HEK293 (cell line): ENCODE measurements at regions not wholly inside any gene's neighbourhood (a gene's known extent, or its start where the extent isn't known, plus 50 kb on each side); places are given as distances from the start of the nearest gene placed in this dataset.
A peak's percentile ranks its signal among the peaks of the same experiment; 100 is the strongest.

Experiments
- CTCF ChIP-seq: fragments of 450-650 bp; formaldehyde crosslinking; IDR thresholded peaks from 2 replicates; pipeline ENCODE4 v1.5.1; 2016; ENCODE audit warnings: missing biosample characterization, missing genetic modification characterization
- GLI4 ChIP-seq: fragments of 450-650 bp; formaldehyde crosslinking; IDR thresholded peaks from 2 replicates; pipeline ENCODE4 v1.5.1; 2016; ENCODE audit warnings: missing biosample characterization, missing genetic modification characterization
- GLIS1 ChIP-seq: fragments of 450-650 bp; formaldehyde crosslinking; IDR thresholded peaks from 2 replicates; pipeline ENCODE4 v1.5.1; 2016; ENCODE audit warnings: missing biosample characterization, missing genetic modification characterization
- PATZ1 ChIP-seq: fragments of 450-650 bp; formaldehyde crosslinking; IDR thresholded peaks from 2 replicates; pipeline ENCODE4 v1.5.1; 2016; ENCODE audit warnings: missing biosample characterization, missing genetic modification characterization
- PRDM4 ChIP-seq: fragments of 450-650 bp; formaldehyde crosslinking; IDR thresholded peaks from 2 replicates; pipeline ENCODE4 v1.5.1; 2017; ENCODE audit warnings: missing biosample characterization, missing genetic modification characterization
- SALL2 ChIP-seq: fragments of 450-650 bp; formaldehyde crosslinking; IDR thresholded peaks from 2 replicates; pipeline ENCODE4 v1.5.0; 2017; ENCODE audit warnings: missing biosample characterization, mild to moderate bottlenecking, missing genetic modification characterization, borderline replicate concordance
- SCRT2 ChIP-seq: fragments of 450-650 bp; formaldehyde crosslinking; IDR thresholded peaks from 2 replicates; pipeline ENCODE4 v1.5.1; 2016; ENCODE audit warnings: missing biosample characterization, missing genetic modification characterization
- ZBTB1 ChIP-seq: fragments of 450-650 bp; formaldehyde crosslinking; IDR thresholded peaks from 2 replicates; pipeline ENCODE4 v1.5.1; 2016; ENCODE audit warnings: missing biosample characterization, missing genetic modification characterization
- ZBTB49 ChIP-seq: fragments of 450-650 bp; formaldehyde crosslinking; IDR thresholded peaks from 2 replicates; pipeline ENCODE4 v1.5.1; 2016; ENCODE audit warnings: missing biosample characterization, missing genetic modification characterization, low read depth
- ZBTB6 ChIP-seq: fragments of 450-650 bp; formaldehyde crosslinking; IDR thresholded peaks from 2 replicates; pipeline ENCODE4 v1.5.1; 2017; ENCODE audit warnings: missing biosample characterization, missing genetic modification characterization
- ZNF155 ChIP-seq: fragments of 450-650 bp; formaldehyde crosslinking; IDR thresholded peaks from 2 replicates; pipeline ENCODE4 v1.5.1; 2016; ENCODE audit warnings: missing biosample characterization, missing genetic modification characterization
- ZNF19 ChIP-seq: fragments of 450-650 bp; formaldehyde crosslinking; IDR thresholded peaks from 2 replicates; pipeline ENCODE4; 2016; ENCODE audit warnings: missing biosample characterization, missing genetic modification characterization, low read depth
- ZNF341 ChIP-seq: fragments of 450-650 bp; formaldehyde crosslinking; IDR thresholded peaks from 2 replicates; pipeline ENCODE4; 2016; ENCODE audit warnings: low read depth, missing biosample characterization, missing genetic modification characterization
- ZNF521 ChIP-seq: fragments of 450-650 bp; formaldehyde crosslinking; IDR thresholded peaks from 2 replicates; pipeline ENCODE4 v1.5.1; 2017; ENCODE audit warnings: missing biosample characterization, mild to moderate bottlenecking, missing genetic modification characterization
- ZNF530 ChIP-seq: fragments of 450-650 bp; formaldehyde crosslinking; IDR thresholded peaks from 2 replicates; pipeline ENCODE4 v1.5.1; 2016; ENCODE audit warnings: low read depth, missing biosample characterization, missing genetic modification characterization
- ZNF548 ChIP-seq: fragments of 450-650 bp; formaldehyde crosslinking; IDR thresholded peaks from 2 replicates; pipeline ENCODE4 v1.5.1; 2016; ENCODE audit warnings: missing biosample characterization, missing genetic modification characterization
- ZNF621 ChIP-seq: fragments of 450-650 bp; formaldehyde crosslinking; IDR thresholded peaks from 2 replicates; pipeline ENCODE4 v1.5.1; 2017; ENCODE audit warnings: missing biosample characterization, missing genetic modification characterization
- ZNF654 ChIP-seq: fragments of 450-650 bp; formaldehyde crosslinking; IDR thresholded peaks from 2 replicates; pipeline ENCODE4 v1.5.1; 2016; ENCODE audit warnings: low read depth, missing biosample characterization, missing genetic modification characterization
- ZNF658 ChIP-seq: fragments of 450-650 bp; formaldehyde crosslinking; IDR thresholded peaks from 2 replicates; pipeline ENCODE4; 2016; ENCODE audit warnings: missing biosample characterization, missing genetic modification characterization

- TF ChIP-seq ZBTB6 (tag by site-specific recombination) (peak; percentile 74; the same call in 1 of the 2 replicates), ZNF654 (tag by site-specific recombination) (peak; percentile 81), SALL2 (tag by site-specific recombination) (no peak), ZNF530 (no peak), SCRT2 (tag by site-specific recombination) (no peak), CTCF (tag by site-specific recombination) (peak; percentile 71), GLIS1 (tag by site-specific recombination) (no peak), ZNF521 (tag by site-specific recombination) (no peak), ZNF155 (tag by site-specific recombination) (no peak), ZNF621 (no peak), ZBTB1 (tag by site-specific recombination) (no peak), PRDM4 (no peak), ZNF548 (tag by site-specific recombination) (no peak), ZNF19 (tag by site-specific recombination) (no peak), ZNF658 (no peak), PATZ1 (tag by site-specific recombination) (no peak), ZNF341 (tag by site-specific recombination) (no peak), ZBTB49 (tag by site-specific recombination) (no peak), GLI4 (tag by site-specific recombination) (no peak)
- TF ChIP-seq, all 188 proteins: peak for 6
These were observed 76.1 kb upstream of the PMAIP1 start (continued) for GRCh38 chr18:59823596-59824195.
